ENCODE measurements at regions not wholly inside any gene's neighbourhood (a gene's known extent, or its start where the extent isn't known, plus 50 kb on each side); places are given as distances from the start of the nearest gene placed in this dataset.
"Not testable (repeated sequence)": the region's sequence is repeated elsewhere in the genome, so short reads cannot be mapped to it uniquely, and the experiment has no call there.

- Histone ChIP-seq H3K36me3 (no peaks in the 10 kb centered on the region), H3K27ac (no peak overlapping the region), H3K4me1 (no peaks in the 10 kb centered on the region), H3K9me3 (no peaks in the 10 kb centered on the region), H3K27me3 (no peaks in the 10 kb centered on the region), H3K4me3 (no peak overlapping the region)
- TF ChIP-seq POLR2AphosphoS5 (IDR thresholded peaks at IDR 0.05) (no peak), EP300 (IDR thresholded peaks at IDR 0.05) (no peak), CTCF (IDR thresholded peaks at IDR 0.05) (no peak), POLR2A (IDR thresholded peaks at IDR 0.05) (no peak)
- WGBS, 2 donors (ENCODE audit: low coverage in 1 of 2): 92 to 94% methylated on average over 2 of the region's 2 CpGs
- no peak for ATAC-seq
Measured at GRCh38 chr14:43789458-43789857, 717.6 kb downstream of the FSCB start.

GRCh38 chr14:43786066-43786762 lies 720.9 kb downstream of the FSCB start:
- H3K27ac ChIP-seq: no peak overlapping the region
- 48 to 82% methylated on average over 2 to 4 of the region's 13 CpGs for WGBS, 2 donors (ENCODE audit: low coverage in 1 of 2)
- H3K36me3 ChIP-seq: no peaks in the 10 kb centered on the region
- no peak overlapping the region for H3K4me3 ChIP-seq
- H3K27me3 ChIP-seq: no peaks in the 10 kb centered on the region
- H3K9me3 ChIP-seq: no peaks in the 10 kb centered on the region
- ATAC-seq: no peak
- TF ChIP-seq EP300 (IDR thresholded peaks at IDR 0.05): no peak
- no peak for TF ChIP-seq POLR2A (IDR thresholded peaks at IDR 0.05)
- no peak for TF ChIP-seq CTCF (IDR thresholded peaks at IDR 0.05)
- no peak for TF ChIP-seq POLR2AphosphoS5 (IDR thresholded peaks at IDR 0.05)
- H3K4me1 ChIP-seq: no peaks in the 10 kb centered on the region

GRCh38 chr14:43784432-43784831 lies 722.7 kb downstream of the FSCB start:
- ATAC-seq, H3K27me3 ChIP-seq, H3K9me3 ChIP-seq, H3K27ac ChIP-seq, H3K4me3 ChIP-seq, H3K36me3 ChIP-seq, H3K4me1 ChIP-seq: not testable (repeated sequence)
- 100% methylated on average over 2 to 9 of the region's 10 CpGs for WGBS, 2 donors (ENCODE audit: low coverage in 1 of 2)

GRCh38 chr14:43778937-43779639 lies 728.0 kb downstream of the FSCB start:
- Histone ChIP-seq H3K36me3 (no peaks in the 10 kb centered on the region), H3K27me3 (no peaks in the 10 kb centered on the region), H3K4me3 (no peak overlapping the region), H3K4me1 (no peaks in the 10 kb centered on the region), H3K9me3 (no peaks in the 10 kb centered on the region), H3K27ac (no peak overlapping the region)
- no peak for ATAC-seq
- WGBS, 2 donors (ENCODE audit: low coverage in 1 of 2): 44 to 83% methylated on average over 2 of the region's 2 CpGs
- no peak for TF ChIP-seq EP300 (IDR thresholded peaks at IDR 0.05)
- no peak for TF ChIP-seq CTCF (IDR thresholded peaks at IDR 0.05)

- 36 to 38% methylated on average over 1 of the region's 1 CpG for WGBS, 2 donors (ENCODE audit: low coverage in 1 of 2)
- no peaks in the 10 kb centered on the region for H3K27me3 ChIP-seq
- H3K4me1 ChIP-seq: no peaks in the 10 kb centered on the region
- ATAC-seq: no peak
- H3K4me3 ChIP-seq: no peak overlapping the region
- TF ChIP-seq POLR2A (IDR thresholded peaks at IDR 0.05) (no peak), POLR2AphosphoS5 (IDR thresholded peaks at IDR 0.05) (no peak), CTCF (IDR thresholded peaks at IDR 0.05) (no peak), EP300 (IDR thresholded peaks at IDR 0.05) (no peak)
- no peak overlapping the region for H3K27ac ChIP-seq
- H3K36me3 ChIP-seq: no peaks in the 10 kb centered on the region
- H3K9me3 ChIP-seq: no peaks in the 10 kb centered on the region
Measured at GRCh38 chr14:43778570-43778936, 728.5 kb downstream of the FSCB start.

All from gastroesophageal sphincter (tissue), 4 donors.